ENCODE measurements at regions not wholly inside any gene's neighbourhood (a gene's known extent, or its start where the extent isn't known, plus 50 kb on each side); places are given as distances from the start of the nearest gene placed in this dataset.

GRCh38 chr1:61518670-61519400 lies 206.1 kb downstream of the TM2D1 start:
- TF ChIP-seq POLR2A (IDR thresholded peaks at IDR 0.05; ENCODE audit: low read length), result no peak
- TF ChIP-seq GATA1 (IDR thresholded peaks at IDR 0.05; ENCODE audit: low read depth, low read length), result no peak
